ENCODE measurements at regions not wholly inside any gene's neighbourhood (a gene's known extent, or its start where the extent isn't known, plus 50 kb on each side); places are given as distances from the start of the nearest gene placed in this dataset.

DNA sequence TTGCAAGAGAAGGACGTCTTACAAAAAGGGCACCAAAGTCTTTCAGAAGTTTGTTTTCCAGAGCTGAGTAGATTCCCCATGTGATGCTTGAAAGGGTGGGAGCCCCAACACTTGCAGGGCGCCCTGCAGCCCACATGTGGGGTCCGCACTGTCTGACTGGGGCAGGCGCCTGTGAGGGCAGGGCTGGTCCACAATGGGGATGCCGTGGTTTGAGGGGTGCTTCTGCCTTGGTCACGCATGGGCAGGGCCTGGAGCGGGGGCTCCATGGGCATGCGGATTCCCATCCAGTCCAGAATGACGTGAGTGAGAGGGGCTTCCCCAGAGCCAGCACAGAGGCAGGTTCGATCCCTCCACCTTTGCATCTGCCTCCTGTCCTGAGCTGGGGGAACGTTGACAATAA lies 101.5 kb upstream of the SHH start:
- Histone ChIP-seq H3K27ac (no peak overlapping the region), H3K4me3 (no peak overlapping the region)

DNA sequence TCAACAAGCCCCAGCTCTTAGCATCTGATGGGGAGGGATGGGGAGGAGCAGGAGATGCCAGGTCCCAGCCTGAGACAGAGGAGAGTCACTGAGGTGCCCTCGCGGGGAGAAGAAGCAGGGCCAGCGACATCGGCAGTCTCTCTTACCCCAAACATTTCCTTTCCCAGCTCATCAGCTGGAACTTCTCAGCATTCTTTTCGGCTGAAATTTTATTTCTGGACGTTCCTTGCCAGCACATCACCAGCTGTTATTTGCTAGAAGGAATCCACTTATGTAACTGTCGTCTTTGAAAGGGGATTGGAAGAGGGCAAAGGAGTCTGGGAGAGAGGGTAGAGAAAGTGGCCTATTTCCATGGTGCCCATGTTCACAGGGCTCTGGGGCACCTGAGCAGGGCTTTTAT lies 101.0 kb upstream of the SHH start:
- H3K27ac ChIP-seq, result no peak overlapping the region
- no peak overlapping the region for H3K4me3 ChIP-seq

DNA sequence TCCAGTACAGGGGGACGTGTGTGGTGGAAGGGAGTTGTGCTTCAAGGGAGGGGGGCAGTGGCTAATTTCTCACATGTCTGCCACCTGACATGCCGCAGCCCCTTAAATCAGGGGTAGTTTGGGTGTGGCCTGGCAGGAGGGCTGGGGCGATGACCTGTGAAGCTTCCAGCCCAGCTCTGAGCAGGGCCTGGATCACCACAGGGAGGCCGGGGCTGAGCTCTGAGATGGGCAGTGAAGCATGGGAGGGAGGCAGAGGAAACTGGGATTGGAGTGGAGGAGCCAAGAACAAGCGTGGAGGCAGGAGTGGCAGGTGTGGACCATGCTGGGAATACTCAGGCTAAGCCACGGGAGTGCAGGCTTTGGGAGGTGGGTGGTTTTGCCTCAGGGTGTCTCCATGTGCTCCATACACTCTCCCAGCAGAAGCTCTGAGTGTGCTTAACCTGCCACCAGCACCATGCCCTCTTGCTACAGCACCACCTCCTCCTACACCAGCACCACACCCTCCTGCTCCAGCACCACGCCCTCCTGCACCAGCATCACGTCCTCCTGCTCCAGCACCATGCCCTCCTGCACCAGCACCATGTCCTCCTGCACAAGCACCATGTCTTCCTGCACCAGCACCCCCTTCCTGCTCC lies 99.3 kb upstream of the SHH start:
- Histone ChIP-seq H3K27ac (no peak overlapping the region), H3K4me3 (no peak overlapping the region)

DNA sequence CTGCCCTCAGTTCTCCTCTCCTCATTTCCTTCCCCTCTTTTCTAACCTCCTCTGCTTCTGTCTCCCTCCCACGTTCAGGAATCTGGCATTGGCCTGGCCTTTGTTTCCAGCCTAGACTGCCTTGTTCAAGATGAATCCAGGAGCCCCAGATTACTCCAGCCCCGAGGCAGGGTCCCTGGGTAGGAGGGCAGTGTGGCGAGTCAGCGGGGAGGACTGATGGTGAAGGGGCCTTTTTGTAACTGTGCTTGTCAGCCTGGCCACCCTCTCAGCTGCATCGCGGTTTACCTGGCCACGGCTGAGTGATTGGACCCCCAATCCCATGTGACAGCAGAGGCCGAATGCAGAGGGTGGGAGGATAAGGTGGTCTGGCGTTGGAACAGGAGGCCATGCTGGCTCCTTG lies 96.1 kb upstream of the SHH start:
- Histone ChIP-seq H3K4me3 (no peak overlapping the region), H3K27ac (no peak overlapping the region)

DNA sequence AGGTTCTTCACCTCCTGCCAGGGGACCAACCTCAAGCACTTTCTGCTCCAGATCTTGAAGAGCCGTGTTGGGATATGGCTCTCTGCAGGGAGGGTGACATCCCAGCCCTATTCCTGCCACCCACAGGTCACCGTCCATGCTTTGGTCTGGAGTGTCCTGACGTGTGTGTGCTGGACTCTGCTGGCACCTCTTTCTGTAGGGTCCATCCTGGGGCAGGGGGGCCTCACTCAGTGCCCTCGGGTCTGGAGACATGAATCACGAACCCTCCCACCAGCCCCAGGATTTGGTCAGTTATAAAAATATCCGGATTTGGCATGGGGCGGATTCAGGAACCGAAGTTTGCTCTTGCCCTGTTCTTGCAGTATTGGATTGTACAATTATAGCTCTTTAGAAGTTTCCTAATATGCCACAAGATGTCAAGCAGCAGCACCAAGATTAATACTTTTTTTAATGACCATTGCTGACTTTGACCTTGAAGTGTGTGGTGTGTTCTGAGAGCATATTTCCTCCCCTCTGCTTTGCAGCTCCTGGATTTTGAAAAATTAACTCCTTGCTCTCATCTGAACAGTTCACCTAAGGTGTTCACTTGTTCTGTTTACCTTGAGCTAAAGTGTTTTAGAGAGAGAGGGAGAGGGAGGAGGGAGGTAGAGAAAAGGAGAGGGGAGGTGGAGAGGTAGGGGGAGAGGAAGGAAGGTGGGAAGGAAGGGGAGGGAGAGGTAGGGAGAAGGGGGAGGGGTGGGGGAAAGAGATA lies 95.4 kb upstream of the SHH start:
- H3K4me3 ChIP-seq, result no peak overlapping the region
- H3K27ac ChIP-seq, result no peak overlapping the region

DNA sequence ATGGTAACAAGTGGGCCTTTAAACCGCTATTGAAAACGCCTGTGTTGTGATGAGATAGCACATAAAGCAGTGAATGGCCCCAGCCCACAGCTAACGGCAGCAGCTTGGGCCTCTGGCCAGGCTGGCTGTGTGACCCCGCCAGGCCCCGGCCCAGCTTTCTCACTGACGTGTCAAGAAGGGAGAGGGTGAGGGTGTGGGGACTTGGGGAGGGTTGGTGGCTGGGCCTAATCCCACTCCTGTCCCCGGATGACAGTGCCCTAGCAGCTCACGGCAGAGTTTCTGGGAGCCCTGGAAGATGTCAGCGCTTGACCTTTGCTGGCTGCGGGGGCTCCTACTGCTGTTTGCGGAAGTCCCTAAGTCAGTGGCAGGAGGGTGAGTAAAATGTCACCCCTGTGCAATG lies 88.9 kb upstream of the SHH start:
- no peak overlapping the region for H3K4me3 ChIP-seq

DNA sequence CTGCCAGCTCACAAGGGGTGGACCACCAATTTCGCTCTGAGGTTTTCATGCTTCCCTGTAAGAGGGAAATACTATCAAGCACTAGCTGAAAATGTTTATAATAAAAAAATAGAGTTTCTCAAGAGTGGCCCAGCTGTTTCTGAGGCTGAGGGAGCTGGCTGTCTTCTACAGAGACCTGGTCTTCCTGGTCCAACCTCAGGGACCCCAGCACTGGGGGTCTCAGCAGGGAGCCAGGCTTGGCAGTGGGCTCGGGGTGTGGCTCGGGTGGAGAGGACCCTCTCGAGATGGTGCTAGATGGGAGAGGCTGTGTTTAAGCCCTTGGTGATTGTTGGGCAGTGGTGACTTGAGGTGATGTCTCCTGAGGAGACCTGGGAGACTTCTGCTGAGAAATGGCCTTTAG lies 87.3 kb upstream of the SHH start:
- Histone ChIP-seq H3K4me3 (no peak overlapping the region), H3K27ac (no peak overlapping the region)

More for the DNA sequence above, 88.9 kb upstream of the SHH start:
- H3K27ac ChIP-seq, result no peak overlapping the region

DNA sequence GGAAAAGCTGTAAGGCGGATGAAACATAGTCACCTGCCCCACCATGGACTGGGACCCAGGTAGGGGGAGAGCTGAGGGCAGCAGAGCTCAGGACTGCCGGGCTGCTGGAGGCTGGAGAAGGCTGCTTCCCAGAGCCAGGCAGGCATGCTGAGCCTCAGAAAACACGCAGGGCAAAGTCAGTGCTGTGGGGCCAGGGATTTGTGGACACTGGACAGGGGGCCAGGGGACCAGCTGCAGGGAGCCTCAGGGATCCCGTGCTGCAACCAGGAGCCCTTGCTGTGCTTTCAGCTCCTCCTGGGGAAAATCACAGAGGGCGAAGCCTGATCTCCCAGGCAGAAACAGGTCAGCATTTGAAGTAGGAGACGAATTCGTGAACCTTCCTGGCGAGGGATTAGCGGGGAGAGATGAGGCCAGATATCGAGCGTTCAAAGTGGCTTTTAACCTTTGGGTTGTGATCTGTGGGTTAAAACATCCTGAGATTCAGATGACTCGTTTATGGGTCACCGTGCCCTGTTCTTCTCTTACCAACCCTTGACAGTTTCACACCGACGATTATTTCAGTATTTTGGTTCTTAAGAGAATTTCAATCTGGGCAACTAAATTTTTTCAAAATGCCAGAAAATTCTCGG lies 85.6 kb upstream of the SHH start:
- H3K4me3 ChIP-seq, result no peak overlapping the region
- no peak overlapping the region for H3K27ac ChIP-seq

DNA sequence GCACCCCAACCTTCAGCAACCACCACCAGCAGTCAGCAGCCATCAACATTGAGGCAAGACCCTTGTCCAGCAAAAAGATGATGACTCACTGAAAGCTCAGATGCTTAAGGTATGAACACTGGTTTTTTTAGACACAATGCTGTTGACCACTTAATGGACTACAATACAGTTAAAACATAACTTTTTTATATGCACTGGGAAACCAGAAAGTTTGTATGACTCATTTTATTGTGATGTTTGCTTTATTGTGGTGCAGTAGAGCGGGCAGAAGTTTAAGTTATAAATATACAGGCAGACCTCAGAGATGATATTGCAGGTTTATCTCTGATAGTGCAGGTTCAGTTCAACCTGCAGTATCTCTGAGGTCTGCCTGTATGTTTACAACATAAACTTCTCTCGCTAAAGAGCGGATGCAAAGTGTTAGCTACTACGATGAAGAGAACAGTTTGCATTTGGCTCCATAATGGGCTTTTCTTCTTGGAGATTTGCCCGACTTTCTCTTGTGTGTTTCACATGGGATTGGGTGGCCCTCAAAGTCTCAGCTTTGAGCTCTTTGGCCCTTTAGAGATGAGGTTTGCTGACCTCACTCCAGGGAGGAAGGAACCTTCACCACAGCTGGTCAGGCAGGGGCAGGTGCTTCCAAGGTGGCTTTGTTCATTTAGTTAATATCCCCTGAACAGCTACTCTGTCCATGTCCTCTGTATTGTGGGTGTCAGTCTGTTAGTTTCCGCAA lies 84.4 kb upstream of the SHH start:
- H3K4me3 ChIP-seq, result no peak overlapping the region

DNA sequence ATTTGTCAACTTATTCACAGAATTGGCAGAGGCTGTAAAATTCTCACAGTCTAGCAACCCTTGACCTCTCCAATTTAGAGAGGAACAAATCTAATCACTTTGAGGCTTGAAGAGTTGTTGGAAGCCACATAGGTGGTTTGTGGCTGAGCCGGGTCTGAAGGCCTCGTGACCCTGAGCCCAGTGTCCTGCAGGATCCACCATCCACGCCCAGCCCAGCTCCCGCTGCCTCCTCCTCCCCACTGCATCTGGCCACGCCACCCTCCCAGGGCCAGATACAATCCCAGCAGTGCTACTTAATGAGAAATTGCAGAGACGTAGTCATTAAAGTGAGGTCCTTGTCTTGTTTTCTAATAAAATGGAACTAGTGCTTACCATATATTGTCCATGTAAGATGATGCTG lies 81.4 kb upstream of the SHH start:
- H3K27ac ChIP-seq, result no peak overlapping the region
- H3K4me3 ChIP-seq, result no peak overlapping the region

More for the DNA sequence above, 84.4 kb upstream of the SHH start:
- no peak overlapping the region for H3K27ac ChIP-seq

DNA sequence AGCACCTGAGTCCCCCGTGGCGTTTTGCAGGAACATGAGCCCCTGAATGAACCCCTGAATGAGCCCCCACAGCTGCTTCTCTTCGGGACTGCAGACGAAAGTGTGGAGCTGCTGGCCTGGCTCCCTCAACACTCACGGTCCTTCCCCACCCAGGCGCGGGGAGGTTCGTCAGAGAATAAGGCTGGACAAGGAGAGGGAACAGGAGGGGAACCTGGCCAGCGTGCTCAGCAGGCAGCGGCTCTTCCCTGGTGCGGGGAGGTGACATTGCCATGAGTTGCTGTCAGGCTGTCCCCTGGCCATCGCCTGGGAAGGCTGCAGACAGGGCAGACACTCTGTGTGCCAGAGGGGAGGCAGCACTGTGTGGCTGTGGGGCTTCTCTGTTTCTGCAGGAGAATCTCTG lies 80.9 kb upstream of the SHH start:
- H3K27ac ChIP-seq, result no peak overlapping the region
- no peak overlapping the region for H3K4me3 ChIP-seq

DNA sequence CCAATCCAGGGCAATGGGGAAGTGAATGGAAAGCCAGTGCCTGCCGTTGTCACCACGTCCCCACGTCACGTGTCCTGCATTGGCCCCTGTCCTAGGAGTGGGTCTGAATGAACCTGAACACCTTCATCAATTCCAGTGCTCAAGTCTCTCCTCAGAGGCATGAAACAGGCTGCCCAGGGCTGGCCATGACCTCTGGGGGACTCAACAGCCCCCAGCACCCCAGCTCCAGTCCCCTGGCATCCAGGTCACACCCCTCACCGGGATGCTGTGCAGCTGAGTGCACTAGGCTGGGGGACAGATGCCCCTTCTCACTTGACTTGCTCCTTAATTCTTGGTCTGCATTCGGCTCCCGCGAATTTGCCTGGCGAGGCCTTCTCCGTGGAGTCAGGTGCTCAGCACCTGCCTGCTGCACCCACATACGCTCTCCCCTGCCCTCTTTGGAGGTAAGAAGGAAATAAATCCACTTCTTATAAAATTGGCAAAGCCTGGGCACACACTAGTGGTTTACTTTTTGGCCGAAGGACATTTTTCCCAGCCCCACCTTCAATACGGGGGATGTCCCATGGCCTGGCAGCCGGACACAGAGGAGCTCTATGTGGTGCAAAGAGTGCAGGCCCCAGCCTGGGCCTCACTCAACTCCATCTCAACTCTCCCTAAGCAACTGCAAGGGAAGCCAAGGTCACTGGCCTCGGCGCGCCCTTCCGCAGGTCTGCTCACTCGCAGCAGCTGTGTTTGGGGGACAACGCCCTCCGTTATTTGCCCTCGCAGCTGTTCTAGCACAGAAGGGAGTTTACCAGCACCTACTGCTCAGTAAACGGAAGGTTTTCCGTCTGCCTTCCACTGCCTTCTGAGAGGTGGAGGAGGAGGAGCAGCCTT lies 77.6 kb upstream of the SHH start:
- no peak overlapping the region for H3K27ac ChIP-seq
- H3K4me3 ChIP-seq, result no peak overlapping the region

DNA sequence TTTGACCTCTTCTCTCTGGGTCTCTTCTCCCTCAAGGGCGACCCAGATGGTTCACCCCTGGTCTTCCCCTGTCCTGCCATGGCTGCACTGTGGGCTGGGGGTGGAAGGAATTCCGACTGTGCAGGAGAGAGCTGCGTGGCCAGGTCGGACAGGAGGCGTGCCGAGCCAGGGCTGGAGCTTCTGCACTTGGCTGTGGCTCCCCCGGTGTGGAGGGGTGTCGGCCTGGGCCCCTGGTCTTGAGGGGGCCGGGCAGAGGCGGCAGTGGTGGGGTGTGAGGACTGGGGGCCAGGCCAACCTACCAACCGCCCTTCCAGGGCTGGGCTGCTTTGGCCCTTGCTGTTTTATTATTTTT lies 74.9 kb upstream of the SHH start:
- Histone ChIP-seq H3K27ac (no peak overlapping the region), H3K4me3 (no peak overlapping the region)

DNA sequence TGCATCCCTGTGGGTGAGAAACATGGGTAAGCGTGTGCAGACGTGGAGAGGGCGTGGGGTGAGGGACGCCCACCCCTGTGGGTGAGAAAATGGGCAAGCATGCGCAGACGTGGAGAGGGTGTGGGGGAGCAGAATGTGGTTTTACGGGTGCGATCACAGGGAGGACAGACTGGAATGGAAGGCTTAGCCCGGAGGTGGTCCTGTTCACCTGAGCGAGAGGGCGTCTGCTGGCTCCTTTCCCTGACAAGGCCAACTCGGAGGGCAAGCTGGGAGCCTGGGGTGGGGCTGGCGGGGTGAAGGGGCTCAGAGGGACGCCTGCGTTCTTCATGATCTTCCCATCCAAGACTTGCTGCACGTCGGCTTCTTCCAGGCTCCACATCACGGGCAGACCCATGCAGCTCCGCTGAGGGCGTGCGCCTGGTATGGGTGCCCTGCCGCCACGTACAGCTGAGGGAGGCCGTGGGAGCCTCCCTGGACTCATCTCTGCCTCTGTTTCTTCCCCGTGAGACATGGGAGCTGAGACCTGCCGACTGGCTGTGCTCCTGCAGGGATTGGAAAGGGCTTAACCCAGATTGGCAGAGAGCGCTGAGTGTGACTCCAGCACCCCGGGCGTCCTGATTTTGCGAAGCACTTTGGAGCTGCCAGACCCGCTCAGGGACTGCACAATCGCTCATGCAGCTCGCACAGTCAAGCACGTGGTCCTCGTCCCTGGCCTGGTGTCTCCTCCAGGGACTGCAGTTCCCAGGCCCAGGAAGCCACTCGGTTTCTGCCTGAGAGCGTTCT lies 74.3 kb upstream of the SHH start:
- Histone ChIP-seq H3K4me3 (no peak overlapping the region), H3K27ac (no peak overlapping the region)

DNA sequence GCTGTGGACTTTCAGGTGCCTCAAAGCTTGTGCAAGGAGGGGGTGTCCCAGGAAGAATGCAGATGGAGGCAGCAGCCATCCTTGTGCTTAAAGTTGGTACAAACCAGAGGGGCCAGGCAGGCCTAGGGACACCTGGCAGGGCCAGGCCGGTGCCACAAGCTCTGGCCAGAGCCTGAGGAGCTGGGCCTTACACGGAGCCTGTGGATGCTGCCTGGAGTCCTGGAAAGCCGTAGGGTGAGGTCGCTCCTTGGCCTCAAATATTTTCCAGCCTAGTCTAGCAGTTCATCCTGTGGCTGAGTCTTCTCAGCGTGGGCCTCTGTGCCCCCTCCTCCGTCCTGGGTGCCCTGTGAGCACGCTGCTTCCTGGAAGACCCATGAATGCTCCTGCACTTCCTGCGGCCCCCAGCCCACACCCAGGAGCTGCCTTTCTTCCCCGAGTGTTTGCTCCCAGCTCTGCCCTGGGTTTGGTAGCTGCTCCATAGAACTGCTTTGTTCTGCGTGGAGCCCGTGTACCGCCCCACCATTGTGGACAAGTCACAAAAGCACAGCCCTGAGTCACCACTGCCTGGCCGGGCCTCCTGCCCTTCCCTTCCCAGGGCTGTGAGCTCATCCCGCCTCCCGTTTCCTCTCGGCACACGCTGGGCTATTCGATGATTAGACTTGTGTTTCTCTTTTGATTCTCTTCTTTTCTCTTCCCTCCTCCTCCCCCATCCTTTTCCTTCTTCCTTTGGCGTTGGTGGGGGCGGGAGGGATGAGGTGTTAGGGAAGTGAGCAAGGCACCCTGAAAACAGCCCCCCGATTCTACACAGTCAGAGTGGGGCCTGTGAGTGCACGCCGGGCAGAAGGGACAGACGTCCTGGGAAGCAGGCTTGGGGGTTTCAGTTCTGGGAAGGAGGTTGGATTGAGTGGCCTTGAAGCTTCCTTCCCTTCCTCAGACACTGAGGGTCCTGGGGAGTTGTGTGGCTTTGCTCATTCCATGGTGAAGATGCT lies 73.2 kb upstream of the SHH start:
- H3K4me3 ChIP-seq, result no peak overlapping the region
- H3K27ac ChIP-seq, result no peak overlapping the region

DNA sequence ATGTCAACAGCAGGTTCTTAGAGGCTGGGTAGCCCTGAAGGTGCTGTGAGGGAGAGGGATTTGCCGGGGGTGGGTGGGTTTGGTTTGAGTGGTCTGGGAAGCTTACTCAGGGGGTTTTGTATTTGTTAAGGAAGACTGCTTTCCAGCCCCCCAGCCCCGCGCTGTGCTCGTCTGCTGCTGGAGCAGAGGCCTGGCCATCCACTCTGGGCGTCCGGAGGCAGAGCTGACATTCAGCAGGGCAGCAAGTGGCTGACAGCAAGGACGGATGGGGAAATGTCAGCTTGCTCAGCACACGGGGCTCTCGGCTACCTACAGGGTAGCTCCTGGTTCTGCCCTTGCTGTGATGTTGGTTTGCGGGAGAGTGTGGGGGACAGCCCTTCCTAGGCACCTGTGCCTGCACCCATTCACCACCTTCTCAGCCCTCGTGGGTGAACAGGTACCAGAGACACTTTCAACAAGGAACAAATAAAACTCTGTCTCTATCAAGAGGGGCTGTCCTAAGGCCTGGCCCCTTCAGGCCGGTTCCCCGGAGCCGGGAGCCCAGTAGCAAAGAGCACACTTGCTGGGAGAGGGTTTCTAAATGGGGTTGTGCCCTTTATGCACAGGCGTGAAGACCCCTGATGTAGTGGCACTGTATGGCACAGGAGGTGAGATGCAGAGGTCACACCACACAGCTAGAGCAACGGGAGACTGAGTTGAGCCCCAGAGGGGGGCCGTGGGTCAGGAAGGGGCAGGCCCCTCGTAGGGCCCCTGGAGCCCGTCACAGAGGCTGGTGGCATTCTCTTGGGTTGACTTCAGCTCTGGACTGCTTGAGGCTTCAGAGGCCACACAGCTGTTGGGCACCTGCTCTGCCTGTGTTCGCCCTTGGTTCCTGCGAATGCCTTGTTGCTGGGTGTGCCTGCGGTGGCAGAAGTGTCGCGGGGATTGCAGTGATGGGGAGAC lies 72.2 kb upstream of the SHH start:
- no peak overlapping the region for H3K4me3 ChIP-seq
- H3K27ac ChIP-seq, result no peak overlapping the region
